ENCODE measurements at regions not wholly inside any gene's neighbourhood (a gene's known extent, or its start where the extent isn't known, plus 50 kb on each side); places are given as distances from the start of the nearest gene placed in this dataset.

DNA sequence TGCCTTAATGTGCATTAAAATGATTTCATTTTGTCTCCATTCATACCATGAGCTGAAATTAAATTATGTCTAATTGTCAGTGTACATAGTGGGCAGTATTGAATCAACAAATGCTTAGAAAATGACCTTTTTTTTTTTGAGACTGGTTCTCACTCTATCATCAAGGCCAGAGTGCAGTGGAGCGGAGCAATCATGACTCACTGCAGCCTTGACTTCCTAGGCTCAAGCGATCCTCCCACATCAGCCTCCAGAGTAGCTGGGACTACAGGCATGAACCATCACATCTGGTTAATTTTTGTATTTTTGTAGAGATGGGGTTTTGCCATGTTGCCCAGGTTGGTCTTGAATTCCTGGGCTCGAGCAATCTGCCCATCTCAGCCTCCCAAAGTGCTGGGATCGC lies 117.0 kb upstream of the BLID start:
- ATAC-seq = no peak
- H3K27me3 Mint-ChIP-seq = no peaks in the 10 kb centered on the region
- no peak for DNase-seq
- H3K4me1 Mint-ChIP-seq (ENCODE audit: low read depth) = no peaks in the 10 kb centered on the region
- TF ChIP-seq, protein P1, sequence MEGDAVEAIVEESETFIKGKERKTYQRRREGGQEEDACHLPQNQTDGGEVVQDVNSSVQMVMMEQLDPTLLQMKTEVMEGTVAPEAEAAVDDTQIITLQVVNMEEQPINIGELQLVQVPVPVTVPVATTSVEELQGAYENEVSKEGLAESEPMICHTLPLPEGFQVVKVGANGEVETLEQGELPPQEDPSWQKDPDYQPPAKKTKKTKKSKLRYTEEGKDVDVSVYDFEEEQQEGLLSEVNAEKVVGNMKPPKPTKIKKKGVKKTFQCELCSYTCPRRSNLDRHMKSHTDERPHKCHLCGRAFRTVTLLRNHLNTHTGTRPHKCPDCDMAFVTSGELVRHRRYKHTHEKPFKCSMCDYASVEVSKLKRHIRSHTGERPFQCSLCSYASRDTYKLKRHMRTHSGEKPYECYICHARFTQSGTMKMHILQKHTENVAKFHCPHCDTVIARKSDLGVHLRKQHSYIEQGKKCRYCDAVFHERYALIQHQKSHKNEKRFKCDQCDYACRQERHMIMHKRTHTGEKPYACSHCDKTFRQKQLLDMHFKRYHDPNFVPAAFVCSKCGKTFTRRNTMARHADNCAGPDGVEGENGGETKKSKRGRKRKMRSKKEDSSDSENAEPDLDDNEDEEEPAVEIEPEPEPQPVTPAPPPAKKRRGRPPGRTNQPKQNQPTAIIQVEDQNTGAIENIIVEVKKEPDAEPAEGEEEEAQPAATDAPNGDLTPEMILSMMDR (IDR thresholded peaks at IDR 0.05) = no peak
- H3K36me3 Mint-ChIP-seq (ENCODE audit: low read depth) = no peaks in the 10 kb centered on the region
- CTCF ChIA-PET = interaction anchor here (1.0 kb wide), 1 partner anchor 9 kb away, joined by 3 read pairs; no protein-coding TSS in a partner anchor
- no peaks in the 10 kb centered on the region for H3K9me3 Mint-ChIP-seq
- POLR2A ChIA-PET = no interaction called here
- intact Hi-C loops (cut with micrococcal nuclease) = no loop called here
- H3K27ac Mint-ChIP-seq = no peak overlapping the region
- H3K4me3 Mint-ChIP-seq = no peak overlapping the region

DNA sequence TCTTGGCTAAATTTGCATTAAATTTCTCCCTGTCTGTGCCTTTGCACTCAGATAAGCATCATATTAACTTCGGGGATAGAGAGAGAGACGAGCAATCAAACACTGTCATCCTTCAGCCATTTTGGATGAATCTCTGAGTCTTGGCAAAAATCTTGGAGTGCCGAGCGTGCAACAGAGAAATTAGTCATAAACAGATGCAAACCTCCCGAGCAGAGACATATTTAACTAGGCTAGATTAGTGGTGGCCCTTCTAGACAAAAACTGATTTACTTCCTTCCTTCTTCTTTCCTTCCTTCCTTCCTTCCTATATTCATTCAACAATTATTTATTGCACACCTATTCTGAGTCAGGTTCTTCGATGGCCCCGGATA lies 114.4 kb upstream of the BLID start:
- no peaks in the 10 kb centered on the region for H3K4me1 Mint-ChIP-seq (ENCODE audit: low read depth)
- CTCF ChIA-PET = no interaction called here

DNA sequence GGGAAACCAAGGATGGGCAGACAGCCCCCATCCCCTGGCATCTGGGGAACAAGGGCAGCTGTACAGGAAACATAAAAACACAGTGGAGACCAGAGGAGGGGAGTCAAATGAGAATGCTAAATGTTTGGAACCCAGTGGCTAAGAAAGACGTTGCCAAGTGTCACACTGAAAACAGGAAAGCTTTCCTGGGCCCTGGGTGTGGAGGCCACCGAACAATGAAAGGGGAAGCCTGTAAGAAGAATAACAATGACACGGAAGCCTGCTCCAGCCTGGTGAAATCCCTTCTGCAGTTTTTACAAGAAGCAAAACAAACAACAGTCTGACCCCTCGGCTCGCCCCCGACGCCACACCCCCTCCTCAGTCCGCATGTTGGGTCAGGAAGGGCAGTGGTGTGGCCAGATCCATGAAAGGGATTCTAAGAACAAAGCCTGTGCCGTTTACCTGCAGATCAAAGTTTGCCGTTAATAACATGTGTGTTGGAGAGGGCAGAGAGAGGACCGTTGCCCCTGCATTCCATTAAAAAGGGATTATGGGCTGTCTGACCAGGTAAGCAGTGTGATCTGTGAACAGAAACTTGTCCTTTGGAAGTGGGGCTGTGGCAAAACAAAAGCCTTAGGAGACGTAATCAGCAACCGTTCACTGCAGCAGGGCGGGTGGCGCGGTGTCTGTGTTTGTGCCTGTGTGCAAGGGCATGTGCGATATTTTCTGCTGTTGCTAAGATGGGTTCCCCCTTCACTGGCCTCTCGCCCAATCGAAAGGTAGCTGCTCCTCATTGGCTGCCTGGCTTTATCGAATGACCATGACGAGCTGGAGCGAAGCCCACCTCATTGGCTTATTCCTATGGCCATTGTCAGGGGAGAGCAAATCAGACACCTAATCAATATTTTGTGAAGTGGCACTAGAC lies 113.7 kb upstream of the BLID start:
- POLR2A ChIA-PET = no interaction called here
- H3K27me3 Mint-ChIP-seq = peaks cover 8% of the 10 kb centered on the region
- no peak for DNase-seq
- H3K27ac Mint-ChIP-seq = no peak overlapping the region
- H3K36me3 Mint-ChIP-seq (ENCODE audit: low read depth) = no peaks in the 10 kb centered on the region
- ATAC-seq = no peak
- intact Hi-C loops (cut with micrococcal nuclease) = no loop called here
- H3K4me1 Mint-ChIP-seq (ENCODE audit: low read depth) = no peaks in the 10 kb centered on the region
- no peaks in the 10 kb centered on the region for H3K9me3 Mint-ChIP-seq
- CTCF ChIA-PET = no interaction called here
- no peak overlapping the region for H3K4me3 Mint-ChIP-seq
- TF ChIP-seq, protein P1 (IDR thresholded peaks at IDR 0.05) = no peak

More for the DNA sequence above, 114.4 kb upstream of the BLID start:
- no peak for ATAC-seq
- TF ChIP-seq, protein P1 (IDR thresholded peaks at IDR 0.05) = no peak
- H3K27ac Mint-ChIP-seq = no peak overlapping the region
- no peaks in the 10 kb centered on the region for H3K9me3 Mint-ChIP-seq
- intact Hi-C loops (cut with micrococcal nuclease) = no loop called here
- H3K36me3 Mint-ChIP-seq (ENCODE audit: low read depth) = no peaks in the 10 kb centered on the region
- POLR2A ChIA-PET = no interaction called here
- H3K4me3 Mint-ChIP-seq = no peak overlapping the region
- no peak for DNase-seq
- H3K27me3 Mint-ChIP-seq = peaks cover 7% of the 10 kb centered on the region

DNA sequence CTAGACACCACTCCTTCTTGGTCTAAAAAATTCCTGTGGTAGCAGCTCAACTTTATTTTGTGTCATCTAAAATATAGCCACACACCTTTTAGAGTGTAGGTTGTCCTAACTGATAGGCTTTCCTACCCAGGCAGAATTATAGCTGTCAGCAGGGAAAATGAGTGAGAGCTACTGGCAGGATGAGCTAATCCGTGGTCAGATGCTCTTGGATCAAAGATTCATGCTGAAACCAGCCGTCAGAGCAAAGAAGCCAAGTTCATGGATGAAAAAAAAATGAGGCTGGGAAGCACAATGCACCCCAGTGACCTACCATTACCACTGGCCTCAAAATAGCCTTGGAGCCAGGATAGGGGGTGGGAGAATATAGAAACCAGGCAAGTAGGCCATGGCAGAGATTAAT lies 113.1 kb upstream of the BLID start:
- Mint-ChIP-seq H3K27me3 (peaks cover 8% of the 10 kb centered on the region), H3K4me1 (ENCODE audit: low read depth) (no peaks in the 10 kb centered on the region), H3K9me3 (no peaks in the 10 kb centered on the region), H3K27ac (no peak overlapping the region), H3K36me3 (ENCODE audit: low read depth) (no peaks in the 10 kb centered on the region), H3K4me3 (no peak overlapping the region)
- ChIA-PET CTCF (interaction anchor here (1.5 kb wide), 1 partner anchor 13 kb away, joined by 3 read pairs; no protein-coding TSS in a partner anchor), POLR2A (no interaction called here)
- intact Hi-C loops (cut with micrococcal nuclease) = no loop called here
- DNase-seq (no peak), ATAC-seq (no peak)
- TF ChIP-seq, protein P1 (IDR thresholded peaks at IDR 0.05) = no peak

DNA sequence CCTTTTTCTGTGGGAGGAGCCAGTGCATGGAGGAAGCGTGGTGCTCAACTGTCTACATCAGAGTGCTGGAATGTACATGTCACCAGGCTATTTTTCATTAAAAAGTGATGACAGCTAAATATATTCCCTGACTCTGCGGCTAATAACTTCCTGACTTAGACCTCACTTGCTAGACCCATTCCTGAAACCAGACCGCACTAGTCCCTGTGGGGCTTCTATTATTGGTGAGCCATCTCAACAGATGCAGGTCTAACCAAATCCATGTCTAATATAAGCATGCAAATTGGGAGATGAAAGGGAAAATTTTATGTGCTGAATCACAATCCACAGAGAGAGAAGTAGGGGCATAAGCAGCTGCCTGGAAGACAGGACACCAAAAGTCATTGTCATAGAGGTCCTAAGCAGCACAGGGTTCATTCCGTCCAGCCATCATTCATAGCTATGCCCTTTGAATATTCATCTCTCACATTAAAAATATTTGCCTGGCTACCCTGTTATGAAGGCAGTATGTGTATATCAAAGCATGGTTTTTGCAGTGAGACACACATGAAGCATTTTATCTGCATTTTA lies 110.9 kb upstream of the BLID start:
- POLR2A ChIA-PET = no interaction called here
- no peaks in the 10 kb centered on the region for H3K4me1 Mint-ChIP-seq (ENCODE audit: low read depth)

More for the DNA sequence above, 110.9 kb upstream of the BLID start:
- DNase-seq (no peak), ATAC-seq (no peak)
- TF ChIP-seq, protein P1 (IDR thresholded peaks at IDR 0.05) = no peak
- CTCF ChIA-PET = interaction anchor here (1.2 kb wide), 1 partner anchor 11 kb away, joined by 3 read pairs; no protein-coding TSS in a partner anchor
- intact Hi-C loops (cut with micrococcal nuclease) = no loop called here
- Mint-ChIP-seq H3K36me3 (ENCODE audit: low read depth) (no peaks in the 10 kb centered on the region), H3K27me3 (peaks cover 8% of the 10 kb centered on the region), H3K27ac (no peak overlapping the region), H3K4me3 (no peak overlapping the region), H3K9me3 (no peaks in the 10 kb centered on the region)

All from activated CD8-positive, alpha-beta T cell treated with anti-CD3 and anti-CD28 coated beads for 36 hours (primary cell).